Activated T-helper 1 cell treated with anti-CD3 and anti-CD28 coated beads, Interleukin-12 subunit alpha, Interleukin-12 subunit beta, Interleukin-2, Interleukin-4 antibody, amounts not matched to agents 30 ng/mL and 10 ng/mL and 1 ng/mL, durations not matched to agents 14 hours and 24 hours and 36 hours (primary cell): ENCODE measurements at regions not wholly inside any gene's neighbourhood (a gene's known extent, or its start where the extent isn't known, plus 50 kb on each side); places are given as distances from the start of the nearest gene placed in this dataset.

Experiments used
- DNase-seq: peaks from one replicate; pipeline ENCODE4 v3.0.0; 2021; ENCODE audit warnings: low spot score
- H3K27ac Mint-ChIP-seq: one replicate; pipeline ENCODE4 v1.8.0; 2021; ENCODE audit warnings: mild to moderate bottlenecking, mixed read lengths
- H3K27me3 Mint-ChIP-seq: one replicate; pipeline ENCODE4 v1.8.0; 2022; ENCODE audit warnings: mild to moderate bottlenecking, moderate library complexity, mixed read lengths; ENCODE audit not compliant: insufficient read depth
- H3K36me3 Mint-ChIP-seq: one replicate; pipeline ENCODE4 v1.8.0; 2021; ENCODE audit warnings: low read depth, mixed read lengths
- H3K4me1 Mint-ChIP-seq: one replicate; pipeline ENCODE4 v1.8.0; 2021; ENCODE audit warnings: low read depth, mixed read lengths
- H3K4me3 Mint-ChIP-seq: one replicate; pipeline ENCODE4 v1.8.0; 2021; ENCODE audit warnings: mild to moderate bottlenecking, moderate library complexity, mixed read lengths
- H3K9me3 Mint-ChIP-seq: one replicate; pipeline ENCODE4 v1.8.0; 2021; ENCODE audit warnings: mixed read lengths
- intact Hi-C: fragments of 100-400 bp; cut with micrococcal nuclease; formaldehyde crosslinking; loops from one replicate; pipeline ENCODE4 v1.15.1; 2024

DNA sequence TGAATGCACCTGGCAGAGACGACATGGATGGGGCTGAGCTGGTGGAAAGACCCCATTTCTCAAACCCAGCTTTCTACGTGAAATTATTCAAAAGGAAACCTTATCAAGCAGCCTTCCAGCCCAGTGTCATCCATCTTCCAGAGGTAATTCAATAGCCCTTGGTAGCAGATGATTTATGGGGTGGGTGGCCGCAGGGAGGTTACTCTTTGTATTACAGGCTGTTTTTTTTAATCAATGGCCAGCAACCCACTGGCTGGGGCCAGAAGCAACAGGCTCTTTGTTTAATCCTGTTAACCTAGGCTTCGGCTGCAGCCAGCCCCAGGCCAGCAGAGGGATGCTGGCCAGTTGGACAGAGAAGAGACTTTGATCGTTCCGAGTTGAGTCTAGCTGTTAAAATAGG is 139.8 kb upstream of the SRRM4 start:
- H3K36me3 Mint-ChIP-seq = no peaks in the 10 kb centered on the region
- no peaks in the 10 kb centered on the region for H3K4me1 Mint-ChIP-seq
- no peaks in the 10 kb centered on the region for H3K27me3 Mint-ChIP-seq
- no peaks in the 10 kb centered on the region for H3K9me3 Mint-ChIP-seq
- no peak for DNase-seq
- H3K27ac Mint-ChIP-seq = no peak overlapping the region
- no peak overlapping the region for H3K4me3 Mint-ChIP-seq
- intact Hi-C loops = no loop called here

- Mint-ChIP-seq H3K36me3 (no peaks in the 10 kb centered on the region), H3K27me3 (no peaks in the 10 kb centered on the region), H3K4me3 (no peak overlapping the region), H3K9me3 (no peaks in the 10 kb centered on the region), H3K4me1 (no peaks in the 10 kb centered on the region), H3K27ac (no peak overlapping the region)
- intact Hi-C loops = no loop called here
- DNase-seq = no peak
These were observed 138.5 kb upstream of the SRRM4 start for GRCh38 chr12:118842866-118843265.

- no peaks in the 10 kb centered on the region for H3K27me3 Mint-ChIP-seq
- intact Hi-C loops = no loop called here
- no peak overlapping the region for H3K27ac Mint-ChIP-seq
- no peak for DNase-seq
- no peaks in the 10 kb centered on the region for H3K9me3 Mint-ChIP-seq
- no peak overlapping the region for H3K4me3 Mint-ChIP-seq
- no peaks in the 10 kb centered on the region for H3K36me3 Mint-ChIP-seq
- no peaks in the 10 kb centered on the region for H3K4me1 Mint-ChIP-seq
These were observed 134.9 kb upstream of the SRRM4 start for GRCh38 chr12:118846416-118846815.

DNA sequence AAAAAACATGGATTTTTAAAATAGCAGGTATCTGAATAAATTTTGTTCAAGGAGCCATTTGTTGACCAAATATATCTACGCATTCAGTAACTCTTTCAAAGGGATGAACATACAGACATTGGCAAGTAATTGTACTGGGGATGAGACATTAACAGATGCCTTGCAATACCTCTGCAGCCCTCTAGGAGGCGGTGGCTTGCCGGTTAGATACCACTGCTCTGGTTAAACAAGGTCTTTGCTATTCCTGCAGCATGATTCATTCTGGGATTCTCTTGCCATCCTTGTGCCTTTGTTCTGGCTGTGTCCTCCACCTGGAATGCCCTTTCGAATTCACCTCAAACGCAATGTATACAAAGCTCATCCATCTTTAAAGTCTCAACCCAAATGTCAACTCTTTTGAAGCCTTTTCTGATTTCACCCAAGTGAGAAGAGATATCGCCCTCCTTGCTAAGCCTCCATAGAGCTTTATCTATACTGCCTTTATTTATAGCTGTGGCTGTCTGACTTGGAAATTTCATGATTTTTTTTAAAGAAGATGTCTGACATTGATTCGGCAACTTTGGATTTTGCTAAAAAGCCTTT is 131.0 kb upstream of the SRRM4 start:
- Mint-ChIP-seq H3K9me3 (no peaks in the 10 kb centered on the region), H3K27ac (no peak overlapping the region), H3K36me3 (no peaks in the 10 kb centered on the region), H3K4me1 (no peaks in the 10 kb centered on the region), H3K27me3 (no peaks in the 10 kb centered on the region), H3K4me3 (no peak overlapping the region)
- DNase-seq = no peak
- intact Hi-C loops = no loop called here

DNA sequence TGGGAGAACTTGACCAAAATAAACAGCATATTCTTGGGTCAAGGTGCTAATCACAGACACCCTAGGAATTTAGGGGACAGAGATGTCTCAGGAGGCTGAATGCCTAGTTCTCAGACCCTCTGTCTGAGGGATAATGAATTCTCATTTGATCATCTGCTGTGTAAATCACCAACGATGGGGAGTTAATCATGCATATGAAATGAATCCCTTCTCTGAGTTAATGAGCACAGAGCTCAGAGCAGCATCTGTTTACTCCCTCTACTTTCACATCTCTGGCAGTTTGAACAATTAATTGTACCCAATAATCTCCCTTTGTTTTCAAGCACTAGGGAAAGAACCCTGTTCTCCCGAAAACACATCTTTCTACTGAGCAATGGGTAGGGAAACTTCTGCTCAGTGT is 129.4 kb upstream of the SRRM4 start:
- no peaks in the 10 kb centered on the region for H3K9me3 Mint-ChIP-seq
- H3K27me3 Mint-ChIP-seq = no peaks in the 10 kb centered on the region
- H3K36me3 Mint-ChIP-seq = no peaks in the 10 kb centered on the region
- intact Hi-C loops = no loop called here
- H3K27ac Mint-ChIP-seq = no peak overlapping the region
- no peaks in the 10 kb centered on the region for H3K4me1 Mint-ChIP-seq
- H3K4me3 Mint-ChIP-seq = no peak overlapping the region
- no peak for DNase-seq

DNA sequence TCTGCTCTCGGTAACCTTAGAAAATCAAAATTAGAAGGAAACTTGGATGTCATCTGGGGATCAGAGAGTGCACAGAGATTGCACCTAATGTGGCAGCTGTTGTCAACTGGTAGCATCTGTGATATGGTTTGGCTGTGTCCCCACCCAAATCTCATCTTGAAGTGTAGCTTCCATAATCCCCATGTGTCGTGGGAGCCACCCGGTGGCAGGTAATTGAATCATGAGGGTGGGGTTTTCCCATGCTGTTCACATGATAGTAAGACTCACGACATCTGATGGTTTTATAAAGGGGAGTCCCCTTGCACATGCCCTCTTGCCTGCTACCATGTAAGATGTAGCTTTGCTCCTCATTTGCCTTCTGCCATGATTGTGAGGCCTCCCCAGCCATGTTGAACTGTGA is 127.7 kb upstream of the SRRM4 start:
- Mint-ChIP-seq H3K27me3 (no peaks in the 10 kb centered on the region), H3K4me3 (no peak overlapping the region), H3K9me3 (no peaks in the 10 kb centered on the region), H3K27ac (no peak overlapping the region), H3K36me3 (no peaks in the 10 kb centered on the region), H3K4me1 (no peaks in the 10 kb centered on the region)
- intact Hi-C loops = no loop called here
- no peak for DNase-seq

- intact Hi-C loops = no loop called here
- Mint-ChIP-seq H3K27me3 (no peaks in the 10 kb centered on the region), H3K27ac (no peak overlapping the region), H3K36me3 (no peaks in the 10 kb centered on the region), H3K4me1 (no peaks in the 10 kb centered on the region), H3K9me3 (no peaks in the 10 kb centered on the region), H3K4me3 (no peak overlapping the region)
- no peak for DNase-seq
These were observed 125.5 kb upstream of the SRRM4 start for GRCh38 chr12:118855858-118856257.

DNA sequence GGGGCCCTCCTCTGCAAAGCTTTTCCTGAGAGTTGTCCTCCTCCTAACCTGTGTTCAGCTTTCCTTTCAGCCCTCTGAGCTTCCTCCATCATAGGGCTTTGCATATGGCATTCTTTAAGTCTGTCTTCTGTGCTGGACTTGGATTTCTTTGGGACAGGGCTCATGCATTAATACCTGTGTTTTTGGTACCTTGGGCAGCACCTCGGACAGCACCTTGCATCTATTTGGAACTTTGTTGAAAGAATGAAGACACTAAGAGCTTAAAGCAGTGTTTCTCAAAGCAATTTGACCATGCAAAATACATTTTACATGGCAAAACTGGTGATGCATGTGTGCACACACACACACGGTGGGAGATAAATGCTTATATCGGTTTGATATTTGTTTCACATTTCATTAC is 115.0 kb upstream of the SRRM4 start:
- Mint-ChIP-seq H3K4me3 (no peak overlapping the region), H3K9me3 (no peaks in the 10 kb centered on the region), H3K36me3 (no peaks in the 10 kb centered on the region), H3K4me1 (no peaks in the 10 kb centered on the region), H3K27ac (no peak overlapping the region), H3K27me3 (peaks cover 2% of the 10 kb centered on the region)
- intact Hi-C loops = no loop called here
- DNase-seq = no peak

- H3K9me3 Mint-ChIP-seq = no peaks in the 10 kb centered on the region
- no peak for DNase-seq
- H3K4me3 Mint-ChIP-seq = no peak overlapping the region
- H3K27me3 Mint-ChIP-seq = peaks cover 2% of the 10 kb centered on the region
- H3K4me1 Mint-ChIP-seq = no peaks in the 10 kb centered on the region
- intact Hi-C loops = no loop called here
- H3K27ac Mint-ChIP-seq = no peak overlapping the region
- H3K36me3 Mint-ChIP-seq = no peaks in the 10 kb centered on the region
These were observed 110.8 kb upstream of the SRRM4 start for GRCh38 chr12:118870551-118870950.

DNA sequence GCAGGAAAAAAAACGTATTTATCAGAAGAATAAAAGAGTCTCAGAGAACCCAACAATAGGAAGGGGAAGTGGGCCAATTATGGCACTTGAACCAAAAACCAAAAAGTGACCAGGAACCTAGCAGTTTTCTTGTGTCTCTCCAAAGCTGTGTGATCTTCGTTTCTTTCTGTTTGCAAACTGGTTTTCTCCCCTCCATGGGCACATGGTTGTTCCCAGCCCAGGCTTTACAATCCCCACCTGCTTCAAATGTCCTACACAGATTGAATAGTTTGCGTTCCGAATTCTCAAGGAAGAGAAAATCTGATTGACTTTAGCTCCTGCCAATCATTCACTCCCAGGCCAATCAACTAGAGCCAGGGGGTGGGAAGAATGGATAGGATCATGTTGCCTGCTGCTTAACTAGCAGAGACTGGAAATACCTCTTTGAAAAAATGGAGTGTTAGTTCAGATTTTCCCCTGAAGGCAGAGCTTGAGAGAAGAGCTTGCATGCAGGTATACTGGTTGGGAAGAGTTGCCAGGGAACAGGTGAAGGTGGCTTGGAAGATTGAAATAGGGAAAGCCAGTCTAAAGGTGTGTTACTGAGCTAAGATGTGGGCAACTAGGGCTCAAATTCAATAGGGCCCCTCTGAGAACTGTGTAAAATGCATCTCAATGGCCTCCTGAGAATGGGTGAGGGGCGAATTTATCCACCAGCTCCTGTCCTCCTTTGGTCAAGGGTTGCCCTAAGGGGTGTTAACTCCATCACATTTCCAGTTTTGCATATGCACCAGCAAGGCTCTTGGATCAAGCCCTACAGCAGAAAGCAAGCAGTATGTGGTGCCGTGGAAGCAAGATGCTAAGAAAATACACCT is 106.4 kb upstream of the SRRM4 start:
- Mint-ChIP-seq H3K27me3 (no peaks in the 10 kb centered on the region), H3K27ac (no peak overlapping the region), H3K4me3 (no peak overlapping the region), H3K9me3 (no peaks in the 10 kb centered on the region), H3K4me1 (no peaks in the 10 kb centered on the region), H3K36me3 (no peaks in the 10 kb centered on the region)
- intact Hi-C loops = no loop called here
- no peak for DNase-seq

DNA sequence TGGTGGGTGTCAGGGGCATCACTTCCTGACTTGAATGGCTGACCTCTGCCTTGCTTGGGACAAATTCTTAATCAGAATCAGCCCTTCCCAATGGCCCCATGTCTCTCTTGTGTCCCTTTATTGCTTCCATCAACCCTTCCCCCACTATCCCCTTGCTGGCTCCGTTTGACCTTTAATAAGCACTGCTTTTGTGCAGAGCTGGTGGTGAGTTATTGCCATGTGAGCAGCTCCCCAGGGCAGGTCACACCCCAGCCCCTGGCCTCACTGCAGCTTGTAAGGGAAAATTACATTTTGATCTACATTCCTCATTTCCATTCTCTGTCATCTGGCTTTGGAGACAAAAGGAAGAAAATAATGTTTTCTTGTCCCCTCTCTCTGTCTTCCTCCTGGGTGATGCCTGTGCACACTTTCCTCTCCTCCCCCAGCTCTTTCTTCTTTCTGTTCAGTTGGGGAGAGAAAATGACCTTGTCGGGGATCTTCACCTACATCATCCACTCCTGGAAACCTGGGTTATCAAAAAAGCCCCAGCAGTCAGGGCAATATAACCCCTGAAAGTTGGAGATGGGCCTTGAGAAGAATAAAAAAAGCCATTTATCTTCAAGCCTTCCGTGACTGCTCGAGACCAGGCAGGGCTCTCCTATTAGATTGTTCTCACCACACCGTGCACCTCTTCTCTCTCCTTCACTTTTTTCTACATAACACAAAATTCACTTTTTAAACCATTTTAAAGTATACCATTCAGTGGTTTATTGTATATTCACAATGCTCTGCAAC is 100.4 kb upstream of the SRRM4 start:
- Mint-ChIP-seq H3K4me3 (no peak overlapping the region), H3K27me3 (no peaks in the 10 kb centered on the region), H3K4me1 (no peaks in the 10 kb centered on the region), H3K9me3 (peaks cover 8% of the 10 kb centered on the region), H3K27ac (no peak overlapping the region), H3K36me3 (no peaks in the 10 kb centered on the region)
- intact Hi-C loops = no loop called here
- no peak for DNase-seq

GRCh38 chr12:118884226-118884625 is 97.1 kb upstream of the SRRM4 start:
- Mint-ChIP-seq H3K36me3 (no peaks in the 10 kb centered on the region), H3K27me3 (no peaks in the 10 kb centered on the region), H3K27ac (no peak overlapping the region), H3K4me3 (no peak overlapping the region), H3K9me3 (peaks cover 8% of the 10 kb centered on the region), H3K4me1 (no peaks in the 10 kb centered on the region)
- intact Hi-C loops = no loop called here
- no peak for DNase-seq

DNA sequence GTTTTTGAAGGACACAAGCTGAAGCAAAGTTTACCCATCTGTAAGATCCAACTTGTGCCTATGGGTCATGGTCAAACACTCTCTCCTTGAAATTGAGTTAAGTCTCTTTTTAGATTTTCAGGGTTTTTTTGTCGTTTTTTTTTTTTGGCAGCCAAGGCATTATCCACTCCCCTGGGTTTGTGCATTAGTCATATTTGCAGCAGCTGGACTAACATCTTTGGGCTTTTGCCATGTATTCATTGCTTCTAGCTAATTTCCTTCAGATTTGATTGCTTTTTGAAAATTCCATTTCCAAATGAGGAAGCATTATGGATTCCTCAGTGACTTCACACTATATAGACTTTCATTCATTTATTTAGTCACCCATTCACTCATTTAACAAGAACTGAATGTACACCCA is 80.3 kb upstream of the SRRM4 start:
- H3K4me3 Mint-ChIP-seq = no peak overlapping the region
- intact Hi-C loops = no loop called here
- no peak for DNase-seq
- no peak overlapping the region for H3K27ac Mint-ChIP-seq
- H3K36me3 Mint-ChIP-seq = no peaks in the 10 kb centered on the region
- no peaks in the 10 kb centered on the region for H3K27me3 Mint-ChIP-seq
- no peaks in the 10 kb centered on the region for H3K4me1 Mint-ChIP-seq
- no peaks in the 10 kb centered on the region for H3K9me3 Mint-ChIP-seq
